HG02642 (cell line): ENCODE measurements at regions not wholly inside any gene's neighbourhood (a gene's known extent, or its start where the extent isn't known, plus 50 kb on each side); places are given as distances from the start of the nearest gene placed in this dataset.
A peak's percentile ranks its signal among the peaks of the same experiment; 100 is the strongest.

Experiments
- ATAC-seq: cut with Tn5 transposase; IDR thresholded peaks from one replicate; pipeline ENCODE4 v1.9.1; 2021; ENCODE audit warnings: mild to moderate bottlenecking; ENCODE audit not compliant: unreplicated experiment, poor library complexity

- ATAC-seq: no peak
These were observed 440.6 kb upstream of the CCDC196 start for GRCh38 chr14:66045572-66046021.

DNA sequence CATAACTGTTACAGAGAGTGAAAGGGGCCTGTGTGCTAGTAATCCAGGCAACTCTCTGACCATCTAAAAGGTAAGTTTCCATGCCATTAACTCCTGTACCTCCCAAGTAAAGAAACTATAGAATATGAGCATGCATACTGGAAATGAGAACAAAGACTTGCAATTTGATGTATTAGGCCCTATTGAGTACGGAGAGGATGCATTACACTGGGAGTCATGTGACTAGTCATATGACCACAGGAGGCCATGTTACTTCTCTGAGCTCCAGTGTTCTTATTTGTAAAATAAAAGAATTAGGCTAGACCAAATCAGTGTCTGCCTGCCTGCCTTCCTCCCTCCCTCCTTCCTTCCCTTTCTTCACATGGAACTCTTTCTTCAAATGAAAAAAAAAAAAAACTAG lies 440.1 kb upstream of the CCDC196 start:
- no peak for ATAC-seq

DNA sequence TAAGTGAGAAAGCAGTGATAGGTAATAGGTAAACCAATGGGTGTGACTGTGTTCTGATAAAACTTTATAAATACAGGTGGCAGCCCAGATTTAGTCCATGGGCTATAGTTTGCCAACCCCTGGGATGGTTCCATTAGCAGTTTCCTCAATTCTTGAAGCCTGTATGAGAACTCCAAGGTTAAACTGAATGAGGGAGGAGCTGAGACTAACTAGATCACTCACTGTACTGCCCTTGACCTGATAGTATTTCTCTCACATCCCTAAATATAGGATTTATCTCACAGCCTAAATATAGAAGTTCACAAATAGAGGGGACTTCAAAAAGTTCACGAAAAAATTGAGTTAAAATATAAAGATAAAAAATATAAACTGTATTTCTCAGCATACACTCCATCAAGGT lies 439.6 kb upstream of the CCDC196 start:
- no peak for ATAC-seq

DNA sequence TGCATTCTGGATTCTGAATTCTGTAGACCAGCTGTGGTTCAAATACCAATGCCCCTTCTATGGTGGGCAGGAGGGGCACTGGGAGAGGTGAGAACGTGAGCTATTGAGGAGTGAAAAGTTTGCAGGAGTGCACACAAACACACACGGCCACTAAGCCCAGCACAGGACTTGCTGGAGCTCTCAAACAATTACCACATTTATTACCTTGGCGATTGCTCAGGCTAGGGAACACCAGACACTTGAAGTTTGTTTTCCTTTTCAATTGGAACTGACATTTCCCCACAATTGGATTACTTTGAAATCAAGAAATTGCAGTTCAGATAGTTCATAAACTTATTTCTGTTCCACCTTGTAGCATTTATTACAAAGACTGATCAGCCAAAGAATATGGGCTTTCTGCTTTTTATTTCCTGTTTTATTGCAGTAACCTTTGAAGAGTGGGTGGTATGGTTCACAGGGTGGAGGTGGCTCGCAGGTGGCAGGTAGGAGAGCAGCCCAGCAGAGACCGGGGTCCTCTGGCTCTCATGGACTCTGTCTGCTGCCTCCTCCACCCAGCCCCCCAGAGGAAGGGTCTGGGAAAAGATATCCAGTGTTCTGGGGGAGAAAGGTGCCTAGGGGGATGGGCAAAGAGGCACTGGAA lies 429.8 kb upstream of the CCDC196 start:
- no peak for ATAC-seq

- no peak for ATAC-seq
These were observed 429.1 kb upstream of the CCDC196 start for GRCh38 chr14:66056926-66057552.

DNA sequence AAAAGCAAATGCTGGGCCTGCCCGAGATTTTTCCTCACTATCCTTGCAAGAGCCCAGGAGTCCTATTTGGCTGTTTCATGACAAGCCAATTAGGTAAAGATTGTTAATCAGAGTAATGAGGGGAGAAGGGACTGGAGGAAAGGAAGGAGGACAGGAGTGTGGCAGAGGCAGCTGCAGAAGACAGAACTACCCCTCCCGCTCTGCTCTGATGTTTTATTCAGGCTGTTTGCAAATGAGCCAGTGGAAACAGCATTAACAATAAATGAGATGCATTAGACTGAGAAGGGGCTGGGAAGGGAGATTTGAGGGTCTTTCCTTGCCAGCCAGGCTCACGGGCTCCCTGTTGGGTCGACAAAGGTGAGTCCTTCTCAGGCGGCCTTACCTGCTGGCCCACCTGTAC lies 421.0 kb upstream of the CCDC196 start:
- no peak for ATAC-seq

GRCh38 chr14:66066981-66067776 lies 419.0 kb upstream of the CCDC196 start:
- no peak for ATAC-seq

DNA sequence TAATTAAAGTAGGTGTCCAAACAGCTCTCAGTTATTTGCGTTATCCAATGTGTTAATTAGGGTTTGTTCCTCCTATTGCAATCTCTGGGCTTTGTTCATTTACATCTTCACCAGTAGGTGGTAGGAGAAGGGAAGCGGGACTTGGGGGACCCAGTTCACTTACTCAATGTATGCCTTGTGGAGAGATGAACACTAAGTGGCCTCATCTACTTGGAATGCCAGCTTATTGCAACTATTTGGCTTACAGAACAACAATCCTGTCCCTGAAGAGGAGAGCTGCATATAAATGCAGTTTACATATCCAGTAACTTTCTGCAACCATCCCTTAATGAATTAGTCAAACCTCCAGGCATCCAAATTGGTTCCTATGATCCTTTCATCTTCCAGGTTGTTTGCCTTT lies 417.1 kb upstream of the CCDC196 start:
- ATAC-seq: no peak

- ATAC-seq: no peak
These were observed 416.2 kb upstream of the CCDC196 start for GRCh38 chr14:66069830-66070541.

DNA sequence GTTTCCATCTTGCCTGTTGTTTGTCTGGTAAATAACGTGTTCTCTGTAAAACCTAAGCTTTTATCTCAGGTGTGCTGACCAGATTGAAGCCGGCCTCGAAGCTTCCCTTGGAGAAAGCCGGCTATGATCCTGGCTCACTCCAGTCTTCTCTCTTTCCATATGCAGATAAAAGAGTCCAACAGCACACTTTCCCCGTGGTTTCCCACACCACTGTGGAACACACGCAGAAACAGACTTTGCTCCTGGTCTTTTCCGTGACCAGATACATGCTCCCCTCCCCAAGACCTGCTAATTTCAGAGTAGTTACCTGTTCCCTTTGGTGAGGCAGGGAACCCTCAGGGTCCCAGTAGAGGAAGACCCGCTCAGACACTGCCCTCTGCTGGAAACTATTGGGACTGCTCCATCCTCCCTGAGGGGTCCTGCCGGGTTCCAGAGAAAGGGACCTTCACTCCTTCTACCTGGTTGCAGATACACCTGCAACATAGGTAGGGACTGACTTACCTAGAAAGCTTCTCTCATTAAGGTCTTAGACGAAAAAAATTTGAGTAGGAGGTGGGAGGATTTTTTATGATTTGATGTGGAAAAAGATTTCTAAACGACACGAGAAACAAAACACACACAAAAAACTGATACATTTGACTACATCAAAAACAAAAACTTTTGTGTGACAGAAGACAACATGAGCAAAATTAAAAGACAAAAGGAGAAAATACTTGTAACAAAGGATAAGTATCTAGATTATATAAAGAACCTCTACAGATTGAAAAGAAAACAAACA lies 415.4 kb upstream of the CCDC196 start:
- ATAC-seq: peak; percentile 56

DNA sequence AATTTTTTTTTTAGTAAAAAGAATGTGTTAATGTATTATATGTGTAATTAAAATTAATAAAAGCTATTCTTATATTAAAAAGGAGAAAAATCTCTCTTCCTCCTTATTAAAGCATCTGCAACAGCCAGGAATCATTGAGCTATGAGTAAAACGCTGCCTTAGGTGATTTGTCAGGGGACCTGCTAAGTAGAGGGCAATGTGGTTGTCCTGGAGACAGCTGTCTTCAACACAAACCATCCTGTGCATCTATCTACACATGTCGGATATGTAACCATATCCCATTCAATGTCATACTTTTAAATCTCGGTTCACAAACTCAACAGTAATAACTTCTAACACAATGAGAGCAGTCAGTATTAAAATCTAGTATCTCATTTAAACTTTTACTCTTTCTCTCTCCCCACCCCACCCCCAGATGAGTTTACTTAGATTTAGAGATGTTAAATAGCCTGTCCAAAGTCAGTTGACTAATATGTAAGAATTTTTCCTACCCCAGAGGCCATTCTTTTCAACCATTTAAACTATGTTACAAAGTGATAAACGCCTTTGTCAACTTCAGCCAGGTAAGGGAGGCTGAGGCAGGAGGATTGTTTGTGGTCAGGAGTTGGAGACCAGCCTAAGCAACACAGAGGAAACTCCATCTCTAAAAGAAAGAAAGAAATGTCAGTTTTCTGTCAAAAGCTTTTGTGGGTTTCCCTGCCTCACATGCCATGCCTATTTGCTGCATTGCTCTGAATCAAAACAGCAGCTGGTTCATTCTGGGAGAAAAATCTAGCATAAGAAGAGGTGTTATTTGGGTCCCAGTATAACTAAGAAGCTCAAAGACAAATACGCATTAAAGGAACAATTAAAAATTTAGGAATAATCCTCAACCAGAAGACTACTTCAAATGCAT lies 413.7 kb upstream of the CCDC196 start:
- ATAC-seq: no peak

GRCh38 chr14:66074537-66074936 lies 411.6 kb upstream of the CCDC196 start:
- ATAC-seq: no peak

- no peak for ATAC-seq
These were observed 410.0 kb upstream of the CCDC196 start for GRCh38 chr14:66076176-66076575.

GRCh38 chr14:66078006-66078405 lies 408.2 kb upstream of the CCDC196 start:
- no peak for ATAC-seq

- ATAC-seq: no peak
These were observed 404.4 kb upstream of the CCDC196 start for GRCh38 chr14:66081594-66082376.

DNA sequence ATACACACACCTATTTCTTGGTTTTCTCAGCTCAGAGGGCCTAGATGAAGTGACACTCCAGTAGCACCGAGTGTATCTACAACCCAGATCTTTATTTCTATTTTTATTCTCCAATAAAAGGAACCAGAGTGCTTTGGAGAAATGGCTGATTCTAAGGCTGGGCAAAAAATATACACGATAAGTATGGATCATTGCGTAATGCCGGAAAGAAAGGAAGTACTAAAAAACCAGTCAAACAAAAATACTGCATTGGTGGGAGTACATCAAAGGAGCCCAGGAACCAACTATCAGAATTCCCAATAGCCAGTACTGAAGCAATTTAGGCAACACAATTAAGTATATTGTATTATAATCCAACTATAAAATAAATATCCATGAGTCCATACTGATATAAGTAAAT lies 400.9 kb upstream of the CCDC196 start:
- no peak for ATAC-seq

DNA sequence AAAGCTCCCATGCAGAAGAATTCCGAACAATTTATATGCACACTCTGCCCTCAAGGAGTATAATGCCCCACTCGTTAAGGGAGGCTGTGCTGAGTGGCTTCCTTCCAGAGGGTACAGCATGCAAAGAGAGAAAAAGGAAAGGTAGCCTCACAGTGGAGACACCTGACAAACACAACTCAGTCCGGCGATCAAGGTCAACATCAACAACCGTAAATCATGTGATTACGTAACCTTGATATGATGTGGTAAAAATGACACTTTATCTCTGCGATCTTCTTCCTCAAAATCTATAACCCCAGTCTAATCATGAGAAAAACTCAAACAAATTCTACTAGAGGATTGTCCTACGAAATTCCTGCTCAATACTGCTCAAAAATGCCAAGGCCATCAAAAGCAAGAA lies 400.5 kb upstream of the CCDC196 start:
- ATAC-seq: no peak

DNA sequence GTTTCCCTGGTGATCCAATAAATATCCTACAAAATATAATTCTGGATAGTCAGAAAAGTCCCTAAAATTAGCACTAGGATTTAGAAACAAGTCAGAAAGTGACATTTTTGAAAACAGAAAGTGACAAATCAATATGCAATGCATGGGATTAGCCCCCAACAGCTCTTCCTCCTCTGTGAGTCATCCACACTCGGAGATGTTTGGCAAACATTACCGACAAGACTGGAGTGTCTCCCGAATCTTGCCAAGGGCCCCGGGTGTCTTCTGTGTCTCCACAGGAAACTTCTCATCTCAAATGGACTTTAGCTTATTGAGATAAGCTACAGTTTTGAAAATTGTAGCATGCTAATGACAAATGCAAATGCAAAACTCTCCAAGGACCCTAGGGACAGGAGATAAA lies 398.9 kb upstream of the CCDC196 start:
- no peak for ATAC-seq
